ENCODE measurements at regions not wholly inside any gene's neighbourhood (a gene's known extent, or its start where the extent isn't known, plus 50 kb on each side); places are given as distances from the start of the nearest gene placed in this dataset.

GRCh38 chr5:108660291-108660690 is 87.4 kb upstream of the FER start:
- DNase-seq (ENCODE audit: low read depth) = no peak
- TF ChIP-seq CTCF (conservative IDR thresholded peaks at IDR 0.05; ENCODE audit: low read depth, low read length) = no peak
- no peak overlapping the region for H3K4me3 ChIP-seq (ENCODE audit: low read length)

GRCh38 chr5:108659531-108659930 is 88.2 kb upstream of the FER start:
- DNase-seq (ENCODE audit: low read depth) = no peak
- H3K4me3 ChIP-seq (ENCODE audit: low read length) = no peak overlapping the region
- no peak for TF ChIP-seq CTCF (conservative IDR thresholded peaks at IDR 0.05; ENCODE audit: low read depth, low read length)

- DNase-seq (ENCODE audit: low read depth) = peak; percentile 58
- TF ChIP-seq CTCF (conservative IDR thresholded peaks at IDR 0.05; ENCODE audit: low read depth, low read length) = no peak
These were observed 91.8 kb upstream of the FER start for GRCh38 chr5:108655750-108656450.

GRCh38 chr5:108654051-108654450 is 93.6 kb upstream of the FER start:
- TF ChIP-seq CTCF (conservative IDR thresholded peaks at IDR 0.05; ENCODE audit: low read depth, low read length) = no peak
- DNase-seq (ENCODE audit: low read depth) = no peak
- H3K4me3 ChIP-seq (ENCODE audit: low read length) = no peak overlapping the region

More at GRCh38 chr5:108655750-108656450, 91.8 kb upstream of the FER start:
- H3K4me3 ChIP-seq (ENCODE audit: low read length) = no peak overlapping the region

- DNase-seq (ENCODE audit: low read depth) = no peak
- no peak overlapping the region for H3K4me3 ChIP-seq (ENCODE audit: low read length)
- TF ChIP-seq CTCF (conservative IDR thresholded peaks at IDR 0.05; ENCODE audit: low read depth, low read length) = no peak
These were observed 94.5 kb upstream of the FER start for GRCh38 chr5:108653201-108653600.

GRCh38 chr5:108650997-108651396 is 96.7 kb upstream of the FER start:
- TF ChIP-seq CTCF (conservative IDR thresholded peaks at IDR 0.05; ENCODE audit: low read depth, low read length) = no peak
- H3K4me3 ChIP-seq (ENCODE audit: low read length) = no peak overlapping the region
- DNase-seq (ENCODE audit: low read depth) = no peak

- TF ChIP-seq CTCF (conservative IDR thresholded peaks at IDR 0.05; ENCODE audit: low read depth, low read length) = no peak
- no peak for DNase-seq (ENCODE audit: low read depth)
- H3K4me3 ChIP-seq (ENCODE audit: low read length) = no peak overlapping the region
These were observed 98.1 kb upstream of the FER start for GRCh38 chr5:108649646-108650045.
